HG03342 (cell line): ENCODE measurements at regions not wholly inside any gene's neighbourhood (a gene's known extent, or its start where the extent isn't known, plus 50 kb on each side); places are given as distances from the start of the nearest gene placed in this dataset.

ENCODE experiments used
- ATAC-seq: cut with Tn5 transposase; IDR thresholded peaks from one replicate; pipeline ENCODE4 v1.9.1; 2021; ENCODE audit warnings: mild to moderate bottlenecking, moderate library complexity; ENCODE audit not compliant: unreplicated experiment

- no peak for ATAC-seq
These were observed 151.6 kb upstream of the RGMB start for GRCh38 chr5:98621821-98622220.

GRCh38 chr5:98624145-98624880 lies 149.2 kb upstream of the RGMB start:
- ATAC-seq, result no peak

GRCh38 chr5:98627121-98627520 lies 146.3 kb upstream of the RGMB start:
- ATAC-seq, result no peak

GRCh38 chr5:98630621-98631020 lies 142.8 kb upstream of the RGMB start:
- ATAC-seq, result no peak

GRCh38 chr5:98631311-98632054 lies 142.0 kb upstream of the RGMB start:
- ATAC-seq, result no peak

- no peak for ATAC-seq
These were observed 137.8 kb upstream of the RGMB start for GRCh38 chr5:98635656-98636055.

GRCh38 chr5:98637116-98637515 lies 136.3 kb upstream of the RGMB start:
- no peak for ATAC-seq

GRCh38 chr5:98637557-98637956 lies 135.9 kb upstream of the RGMB start:
- ATAC-seq, result no peak

GRCh38 chr5:98638111-98638510 lies 135.4 kb upstream of the RGMB start:
- ATAC-seq, result no peak

GRCh38 chr5:98638701-98639100 lies 134.8 kb upstream of the RGMB start:
- ATAC-seq, result no peak

- ATAC-seq, result no peak
These were observed 134.2 kb upstream of the RGMB start for GRCh38 chr5:98639274-98639673.

GRCh38 chr5:98641671-98642070 lies 131.8 kb upstream of the RGMB start:
- no peak for ATAC-seq

GRCh38 chr5:98643569-98643968 lies 129.9 kb upstream of the RGMB start:
- ATAC-seq, result no peak

- no peak for ATAC-seq
These were observed 121.7 kb upstream of the RGMB start for GRCh38 chr5:98651715-98652114.

GRCh38 chr5:98656125-98656795 lies 117.2 kb upstream of the RGMB start:
- no peak for ATAC-seq

GRCh38 chr5:98656796-98657195 lies 116.7 kb upstream of the RGMB start:
- ATAC-seq, result no peak

- ATAC-seq, result no peak
These were observed 115.9 kb upstream of the RGMB start for GRCh38 chr5:98657559-98657958.

GRCh38 chr5:98663521-98663920 lies 109.9 kb upstream of the RGMB start:
- no peak for ATAC-seq

GRCh38 chr5:98664736-98665135 lies 108.7 kb upstream of the RGMB start:
- no peak for ATAC-seq

- ATAC-seq, result no peak
These were observed 93.5 kb upstream of the RGMB start for GRCh38 chr5:98679963-98680362.

GRCh38 chr5:98690002-98690401 lies 83.5 kb upstream of the RGMB start:
- no peak for ATAC-seq

- ATAC-seq, result no peak
These were observed 78.6 kb upstream of the RGMB start for GRCh38 chr5:98694902-98695301.
